K562 (cell line): ENCODE measurements at regions not wholly inside any gene's neighbourhood (a gene's known extent, or its start where the extent isn't known, plus 50 kb on each side); places are given as distances from the start of the nearest gene placed in this dataset.

ENCODE experiments used
- ATAC-seq: fragments of 200-7000 bp; cut with Tn5 transposase; 3 replicates; pipeline ENCODE4 v1.9.1; 2020; ENCODE audit warnings: moderate library complexity
- BruUV-seq: library from RNA; stranded (reverse); fragments of 400-500 nt; replicated peaks from 2 replicates; lab custom pipeline; 2021; lab: Mats Ljungman, UMichigan
- CTCF ChIA-PET: fragments of 300-600 bp; formaldehyde crosslinking; extraction: SDS; loops from one replicate; lab custom pipeline; 2021; ENCODE audit warnings: low intra/inter-chr PET ratio; lab: Yijun Ruan, JAX
- POLR2A ChIA-PET: fragments of 300-600, 350-650 bp; sonication (Branson Sonifier 250); formaldehyde crosslinking; extraction: SDS; loops from one replicate; lab custom pipeline; 2021; ENCODE audit warnings: antibody characterized with exemption, inconsistent platforms; lab: Yijun Ruan, JAX
- DNase-seq, 4 experiments: peaks; one replicate each; pipeline versions ENCODE4 v3.0.0 to v3.0.0-alpha.2; 2011 to 2018; ENCODE audit warnings: low spot score in 3 of 4, mixed read lengths in 3 of 4; ENCODE audit errors: extremely low read depth in 1 of 4
- FAIRE-seq: peaks from 2 replicates; lab custom pipeline; 2011; peaks lifted over from hg19 to GRCh38; lab: Jason Lieb, UNC
- H2AFZ ChIP-seq: 2 replicates; pipeline ENCODE4 v1.6.0; 2011; ENCODE audit warnings: low read depth, low read length, control low read depth, inconsistent platforms
- H3K27ac ChIP-seq: fragments of 200-600 bp; 3 replicates; pipeline ENCODE4 v1.8.0; 2011; ENCODE audit warnings: low read depth, mild to moderate bottlenecking, control low read depth, inconsistent platforms, low read length, moderate library complexity, mixed read lengths; ENCODE audit errors: extremely low read depth
- H3K27me3 ChIP-seq, 2 experiments: fragments of 300-600 bp in 1 of 2; 2 replicates in 1 of 2; 3 replicates in 1 of 2; pipeline versions ENCODE4 v1.6.0 to v1.8.0; 2011; ENCODE audit warnings: inconsistent platforms in 2 of 2, low read length in 2 of 2, mild to moderate bottlenecking in 1 of 2, mixed read lengths in 1 of 2, moderate library complexity in 1 of 2; ENCODE audit not compliant: control insufficient read depth in 2 of 2, insufficient read depth in 2 of 2
- H3K36me3 ChIP-seq: fragments of 300-600 bp; 3 replicates; pipeline ENCODE4 v1.8.0; 2011; ENCODE audit warnings: mild to moderate bottlenecking, low read length, inconsistent platforms; ENCODE audit not compliant: control insufficient read depth, insufficient read depth
- H3K4me1 ChIP-seq, 2 experiments: fragments of 200-600 bp in 1 of 2; replicated peaks in 1 of 2; 2 replicates in 1 of 2; 3 replicates in 1 of 2; pipeline versions ENCODE4 v1.5.1 to v1.8.0; 2011; ENCODE audit warnings: inconsistent platforms in 2 of 2, low read length in 2 of 2, mild to moderate bottlenecking in 1 of 2, mixed read lengths in 1 of 2, moderate library complexity in 1 of 2; ENCODE audit not compliant: control insufficient read depth in 2 of 2, insufficient read depth in 2 of 2
- H3K4me2 ChIP-seq: 2 replicates; pipeline ENCODE4 v1.6.1; 2011; ENCODE audit warnings: low read length, control low read depth, inconsistent platforms, mixed read lengths; ENCODE audit not compliant: insufficient read depth
- H3K4me3 ChIP-seq: fragments of 200-600 bp; sonication (generic), shearing (Covaris generic); 2 replicates; pipeline ENCODE4 v1.5.1; 2016; ENCODE audit warnings: control low read depth, inconsistent platforms
- H3K79me2 ChIP-seq: fragments of 200-600 bp; 3 replicates; pipeline ENCODE4 v1.8.0; 2011; ENCODE audit warnings: low read length, inconsistent platforms; ENCODE audit not compliant: control insufficient read depth, insufficient read depth
- H3K9ac ChIP-seq, 2 experiments: 2 replicates each; pipeline versions ENCODE4 v1.6.0 to v1.6.1; 2011; ENCODE audit warnings: low read depth in 2 of 2, low read length in 2 of 2, control low read depth in 1 of 2, inconsistent platforms in 1 of 2, mild to moderate bottlenecking in 1 of 2, mixed read lengths in 1 of 2; ENCODE audit not compliant: insufficient read depth in 1 of 2
- H3K9me1 ChIP-seq: one replicate; pipeline ENCODE4 v1.6.0; 2011; ENCODE audit warnings: inconsistent platforms, mild to moderate bottlenecking, low read length, moderate library complexity; ENCODE audit not compliant: control insufficient read depth, insufficient read depth
- H3K9me3 ChIP-seq: replicated peaks from 2 replicates; pipeline ENCODE4 v1.5.1; 2011; ENCODE audit warnings: low read depth, low read length, inconsistent platforms; ENCODE audit not compliant: control insufficient read depth, insufficient read depth
- H4K20me1 ChIP-seq: replicated peaks from 2 replicates; pipeline ENCODE4 v1.6.1; 2011; ENCODE audit warnings: low read length, inconsistent platforms, mixed read lengths; ENCODE audit not compliant: control insufficient read depth, insufficient read depth
- CHD7 ChIP-seq: fragments of 200-600 bp; sonication (generic); IDR thresholded peaks from one replicate; pipeline ENCODE4 v1.6.1; 2012; ENCODE audit warnings: mild to moderate bottlenecking, low read depth, low read length, inconsistent platforms
- ELF2 ChIP-seq: fragments of 250-450 bp; sonication (Bioruptor Pico); IDR thresholded peaks from 2 replicates; pipeline ENCODE4 v1.5.0; 2021; ENCODE audit warnings: mild to moderate bottlenecking
- ETV6 ChIP-seq, 3 experiments: fragments of 150-350 bp in 1 of 3; sonication (generic) in 1 of 3; formaldehyde crosslinking in 1 of 3; IDR thresholded peaks; 2 replicates each; pipeline versions ENCODE4 v1.6.1 to v1.8.0; 2014 to 2022; ENCODE audit warnings: borderline replicate concordance in 2 of 3, low read depth in 2 of 3, antibody characterized with exemption in 1 of 3, low read length in 1 of 3, mild to moderate bottlenecking in 1 of 3, missing genetic modification reagents in 1 of 3
- SIN3A ChIP-seq, 2 experiments: fragments of 150-350 bp in 1 of 2; IDR thresholded peaks; 2 replicates each; pipeline ENCODE4 v1.6.1; 2011 to 2016; ENCODE audit warnings: borderline replicate concordance in 2 of 2, low read depth in 2 of 2, low read length in 2 of 2, mild to moderate bottlenecking in 2 of 2, moderate library complexity in 2 of 2; ENCODE audit not compliant: control insufficient read depth in 1 of 2
- SMARCE1 ChIP-seq: fragments of 450-650 bp; IDR thresholded peaks from 2 replicates; pipeline ENCODE4 v1.7.1; 2016; ENCODE audit warnings: mild to moderate bottlenecking
- TGIF2 ChIP-seq: sonication (generic); formaldehyde crosslinking; IDR thresholded peaks from 2 replicates; pipeline ENCODE4 v1.8.1; 2022; ENCODE audit warnings: mild to moderate bottlenecking, missing genetic modification reagents, moderate library complexity
- ZNF41 ChIP-seq: fragments of 250-450 bp; sonication (Bioruptor Pico); conservative IDR thresholded peaks from 2 replicates; pipeline ENCODE4 v1.4.0; 2020; ENCODE audit warnings: mild to moderate bottlenecking
- WGBS: fragments of 100-300 bp; shearing (Covaris generic); methylation state at CpG from one replicate; pipeline ENCODE4 v1.1.6; 2016; ENCODE audit warnings: low coverage, mixed read lengths; ENCODE audit not compliant: insufficient coverage; ENCODE audit errors: missing lambda C conversion rate; 5-methylcytosine and 5-hydroxymethylcytosine counted together
- in situ Hi-C: fragments of 300-500 bp; cut with MboI; formaldehyde crosslinking; loops from 4 replicates; pipeline ENCODE4 v1.15.0; 2018; ENCODE audit warnings: inconsistent platforms, mixed read lengths
- intact Hi-C: fragments of 100-400 bp; cut with micrococcal nuclease; formaldehyde crosslinking; loops from 2 replicates; pipeline ENCODE4 v1.14.2; 2022

DNA sequence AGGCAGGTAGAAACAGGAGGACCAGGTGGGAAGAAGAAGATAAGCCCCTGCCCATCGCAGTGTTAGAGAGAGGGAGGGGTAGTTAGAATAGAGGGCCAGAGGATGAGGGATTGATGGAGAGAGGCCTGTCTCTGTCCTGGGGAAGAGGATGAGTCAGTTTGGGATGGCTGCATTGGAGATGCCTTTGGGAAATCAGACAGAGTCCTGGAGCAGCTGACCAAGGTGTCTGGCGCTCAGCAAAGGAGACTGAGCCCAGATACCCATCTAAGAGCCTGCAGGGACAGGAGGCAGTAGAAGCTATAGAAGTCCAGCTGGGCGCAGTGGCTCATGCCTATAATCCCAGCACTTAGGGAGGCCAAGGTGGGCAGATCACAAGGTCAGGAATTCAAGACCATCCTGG is 177.8 kb upstream of the HAAO start (continued):
- TF ChIP-seq ZNF41 (no peak), SMARCE1 (no peak), ETV6 (IDR thresholded peaks at IDR 0.05; ENCODE audit: borderline replicate concordance in 1 of 2, low read depth in 2 of 2, low read length in 1 of 2) (no peak), ETV6 (CRISPR knock-in tag; IDR thresholded peaks at IDR 0.05; ENCODE audit: borderline replicate concordance) (no peak)

DNA sequence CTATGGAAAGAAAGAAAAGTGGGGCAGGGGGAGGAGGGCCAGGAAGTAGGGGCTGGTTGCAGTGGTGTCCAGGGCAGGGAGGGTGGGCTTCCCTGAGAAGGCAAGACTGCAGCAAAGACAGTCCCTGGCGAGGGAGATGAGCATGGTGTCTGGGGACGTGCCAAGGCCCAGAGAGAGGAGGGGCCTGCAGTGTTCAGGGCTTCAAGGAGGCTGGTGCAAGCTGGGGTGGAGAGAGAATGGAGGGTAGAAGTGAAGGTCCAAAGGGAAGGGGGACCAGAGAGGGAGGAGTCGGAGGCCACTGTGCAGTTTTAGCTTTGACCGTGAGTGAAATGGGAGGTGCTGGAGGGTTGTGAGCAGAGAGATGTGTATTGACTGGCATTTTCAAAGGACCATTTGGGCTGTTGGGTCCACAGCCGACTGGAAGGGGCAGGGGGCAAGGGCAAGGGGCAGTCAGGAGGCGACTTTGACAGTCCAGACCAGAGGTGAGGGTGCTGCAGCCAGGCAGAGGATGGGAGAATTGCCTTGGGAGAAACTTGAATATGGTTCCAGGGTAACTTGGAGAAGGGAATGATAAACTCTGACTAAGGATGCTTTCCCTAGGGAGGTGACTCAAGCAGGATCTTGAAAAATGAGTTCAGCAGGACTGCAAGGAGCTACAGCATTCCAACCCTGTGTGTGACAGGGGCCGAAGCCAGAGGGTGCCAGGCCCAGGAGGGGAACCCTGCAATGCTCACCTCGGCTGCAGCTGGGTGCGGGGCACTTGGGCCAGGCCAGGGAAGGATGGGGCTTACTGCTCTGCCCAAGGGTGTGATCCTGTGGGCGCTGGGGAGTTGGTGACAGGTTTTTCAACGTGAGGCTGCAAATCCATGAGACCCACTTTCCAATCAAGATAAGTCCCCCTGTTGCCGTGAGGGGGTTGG is 177.1 kb upstream of the HAAO start:
- no peak for FAIRE-seq
- peaks cover 22 to 27% of the 10 kb centered on the region in 2 experiments for H3K4me1 ChIP-seq
- TF ChIP-seq CHD7: no peak
- TF ChIP-seq ELF2 (CRISPR knock-in tag): no peak
- no peak for TF ChIP-seq TGIF2
- no peak for TF ChIP-seq SIN3A (IDR thresholded peaks at IDR 0.05; ENCODE audit: borderline replicate concordance in 2 of 2, control insufficient read depth in 1 of 2, low read depth in 2 of 2, low read length in 2 of 2)

More for the DNA sequence above, 177.1 kb upstream of the HAAO start:
- Histone ChIP-seq H4K20me1 (no peaks in the 10 kb centered on the region), H3K9me1 (no peaks in the 10 kb centered on the region), H3K27me3 (no peaks in the 10 kb centered on the region), H3K36me3 (no peaks in the 10 kb centered on the region), H3K9ac (peak overlapping the region in 1 of 2 experiments; percentile 28; a peak in 1 of 4 replicates), H3K27ac (no peak overlapping the region), H3K79me2 (no peaks in the 10 kb centered on the region), H3K4me2 (no peak overlapping the region), H3K9me3 (peaks cover 4% of the 10 kb centered on the region), H2AFZ (peak overlapping the region; percentile 28; the same call in 1 of the 2 replicates), H3K4me3 (no peak overlapping the region)
- CTCF ChIA-PET: no interaction called here
- intact Hi-C loops (loop anchor here (2.0 to 10.0 kb wide), 2 partner anchors 53 to 515 kb away; no protein-coding TSS in a partner anchor), in situ Hi-C loops (loop anchor here (5.0 to 10.0 kb wide), 2 partner anchors 265 to 513 kb away; no protein-coding TSS in a partner anchor)
- no peak for ATAC-seq
- no peak for DNase-seq
- POLR2A ChIA-PET: interaction anchor here (0.7 kb wide), 1 partner anchor 9 kb away, joined by 3 read pairs; no protein-coding TSS in a partner anchor
- no TSS peak for BruUV-seq
- 73% methylated on average over 11 of the region's 12 CpGs for WGBS
